ENCODE measurements at regions not wholly inside any gene's neighbourhood (a gene's known extent, or its start where the extent isn't known, plus 50 kb on each side); places are given as distances from the start of the nearest gene placed in this dataset.

DNA sequence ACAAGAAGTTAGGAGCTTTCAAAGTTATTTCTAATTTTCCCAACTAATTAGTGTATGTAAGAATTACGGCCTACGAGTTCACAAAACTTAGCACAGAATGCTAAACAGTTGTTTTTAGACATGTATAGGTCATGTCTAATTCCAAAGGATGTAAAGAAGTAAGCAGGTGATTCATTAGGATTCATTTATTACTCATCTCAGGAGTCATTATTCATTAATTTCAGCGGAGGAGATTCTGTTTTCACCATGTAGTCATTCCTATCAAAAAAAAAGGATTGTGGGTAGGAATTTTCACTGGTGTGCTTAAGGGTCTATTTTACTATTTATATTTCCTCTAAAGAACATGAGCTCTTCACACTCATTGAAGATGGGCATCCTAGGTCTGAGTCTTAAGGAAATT lies 532.2 kb downstream of the ACTL7B start:
- TF ChIP-seq, protein P1, sequence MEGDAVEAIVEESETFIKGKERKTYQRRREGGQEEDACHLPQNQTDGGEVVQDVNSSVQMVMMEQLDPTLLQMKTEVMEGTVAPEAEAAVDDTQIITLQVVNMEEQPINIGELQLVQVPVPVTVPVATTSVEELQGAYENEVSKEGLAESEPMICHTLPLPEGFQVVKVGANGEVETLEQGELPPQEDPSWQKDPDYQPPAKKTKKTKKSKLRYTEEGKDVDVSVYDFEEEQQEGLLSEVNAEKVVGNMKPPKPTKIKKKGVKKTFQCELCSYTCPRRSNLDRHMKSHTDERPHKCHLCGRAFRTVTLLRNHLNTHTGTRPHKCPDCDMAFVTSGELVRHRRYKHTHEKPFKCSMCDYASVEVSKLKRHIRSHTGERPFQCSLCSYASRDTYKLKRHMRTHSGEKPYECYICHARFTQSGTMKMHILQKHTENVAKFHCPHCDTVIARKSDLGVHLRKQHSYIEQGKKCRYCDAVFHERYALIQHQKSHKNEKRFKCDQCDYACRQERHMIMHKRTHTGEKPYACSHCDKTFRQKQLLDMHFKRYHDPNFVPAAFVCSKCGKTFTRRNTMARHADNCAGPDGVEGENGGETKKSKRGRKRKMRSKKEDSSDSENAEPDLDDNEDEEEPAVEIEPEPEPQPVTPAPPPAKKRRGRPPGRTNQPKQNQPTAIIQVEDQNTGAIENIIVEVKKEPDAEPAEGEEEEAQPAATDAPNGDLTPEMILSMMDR (conservative IDR thresholded peaks at IDR 0.05) = no peak
- no peak overlapping the region for H3K27ac ChIP-seq

DNA sequence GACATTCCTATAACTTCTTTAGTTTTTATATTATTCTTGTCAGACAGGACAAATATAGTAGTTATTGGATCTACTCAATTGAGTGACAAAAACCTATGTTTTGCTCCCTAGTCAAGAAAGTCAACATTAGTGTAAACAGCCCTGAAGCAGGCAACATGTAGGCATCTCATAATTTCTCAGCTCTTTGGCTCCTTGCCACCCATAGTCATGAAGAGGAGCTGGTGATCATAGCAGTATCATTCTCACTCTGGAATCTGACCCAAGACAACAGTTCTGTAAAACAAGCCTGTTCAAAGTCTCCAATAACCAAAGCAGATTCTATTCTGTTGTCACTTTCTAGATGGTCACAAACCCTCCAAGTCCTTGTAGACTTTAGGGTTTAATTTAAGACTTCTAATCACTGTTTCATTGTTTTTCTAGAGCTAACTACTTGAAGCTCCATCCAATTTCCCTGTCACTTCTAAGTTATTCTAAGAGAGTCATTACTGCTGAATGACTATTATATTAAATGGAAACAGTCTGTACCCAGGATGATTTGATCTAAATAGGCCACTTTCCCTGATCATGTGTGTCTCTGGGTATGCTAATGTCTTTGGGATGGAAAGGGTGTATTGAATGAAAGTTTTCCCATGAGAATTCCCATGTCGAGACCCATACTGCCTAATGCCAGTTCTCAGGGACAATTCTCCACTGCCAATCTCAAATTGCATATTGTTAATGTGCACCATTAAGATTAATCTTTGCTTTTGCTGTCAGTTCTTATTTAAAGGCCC lies 533.3 kb downstream of the ACTL7B start:
- TF ChIP-seq, protein P1 (conservative IDR thresholded peaks at IDR 0.05) = no peak
- H3K27ac ChIP-seq = no peak overlapping the region

- TF ChIP-seq, protein P1 (conservative IDR thresholded peaks at IDR 0.05) = no peak
- H3K27ac ChIP-seq = no peak overlapping the region
These were observed 539.2 kb downstream of the ACTL7B start for GRCh38 chr9:108316630-108317029.

DNA sequence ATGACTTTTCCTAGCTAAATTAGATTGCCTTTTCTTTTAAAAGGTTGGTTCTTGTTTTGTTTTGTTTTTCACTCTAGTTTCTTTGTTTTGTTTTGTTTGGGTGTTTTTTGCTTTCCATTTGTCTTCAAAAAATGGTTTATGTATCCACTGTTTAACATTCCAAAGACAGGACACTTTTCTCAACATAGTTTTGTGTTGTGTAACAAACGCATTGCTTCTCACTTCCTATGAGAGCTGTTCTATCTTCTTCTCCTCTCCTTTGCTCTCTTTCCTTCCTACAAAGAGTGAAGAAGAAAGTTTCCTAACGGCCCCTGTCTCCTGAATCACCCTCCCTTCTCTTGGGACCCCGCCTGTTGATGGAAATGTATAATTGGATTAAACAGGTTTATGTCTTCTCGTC lies 539.7 kb downstream of the ACTL7B start:
- TF ChIP-seq, protein P1 (conservative IDR thresholded peaks at IDR 0.05) = no peak
- H3K27ac ChIP-seq = no peak overlapping the region

DNA sequence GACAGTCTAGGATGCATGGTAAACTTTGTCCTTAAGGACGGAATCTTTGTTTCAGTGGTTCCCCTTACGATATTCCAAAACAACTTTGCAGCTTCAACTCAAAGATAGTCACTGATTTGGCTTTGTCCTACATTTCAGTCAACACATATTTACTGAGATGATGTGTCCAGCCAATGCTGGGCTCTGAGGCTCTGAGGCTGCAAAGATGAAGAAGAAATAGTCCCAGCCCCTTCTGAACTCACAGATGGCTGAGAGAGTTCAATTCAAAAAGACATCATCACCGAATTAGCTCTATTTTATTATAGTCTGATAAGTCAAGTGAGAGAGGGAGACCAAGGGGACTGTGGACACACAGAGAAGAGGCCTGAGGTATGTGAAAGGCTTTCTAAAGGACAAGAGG lies 544.0 kb downstream of the ACTL7B start:
- TF ChIP-seq, protein P1 (conservative IDR thresholded peaks at IDR 0.05) = no peak
- H3K27ac ChIP-seq = no peak overlapping the region

DNA sequence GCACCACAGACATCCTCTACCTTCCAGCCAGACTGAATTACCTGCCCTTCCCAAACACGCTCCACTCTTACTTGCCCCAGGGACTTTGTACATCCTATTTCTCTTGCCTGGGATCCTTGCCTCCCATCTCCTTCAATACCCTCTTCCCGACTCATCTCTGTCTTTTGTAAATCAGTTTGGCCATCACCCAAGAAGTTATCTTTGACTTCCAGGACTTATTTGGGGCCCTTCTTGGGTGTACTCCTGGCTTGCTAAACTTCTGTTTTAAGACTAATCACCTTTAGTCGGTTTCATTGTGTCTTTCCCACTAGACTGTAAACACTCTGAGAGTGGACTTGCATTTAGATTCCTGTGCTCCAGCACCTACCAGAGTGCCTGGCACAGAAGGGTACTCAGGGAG lies 545.6 kb downstream of the ACTL7B start:
- TF ChIP-seq, protein P1 (conservative IDR thresholded peaks at IDR 0.05) = no peak

GRCh38 chr9:108300306-108301287 lies 555.2 kb downstream of the ACTL7B start:
- no peak overlapping the region for H3K27ac ChIP-seq
- TF ChIP-seq, protein P1 (conservative IDR thresholded peaks at IDR 0.05) = no peak

More for the DNA sequence above, 545.6 kb downstream of the ACTL7B start:
- H3K27ac ChIP-seq = no peak overlapping the region
